HG03520 (cell line): ENCODE measurements at regions not wholly inside any gene's neighbourhood (a gene's known extent, or its start where the extent isn't known, plus 50 kb on each side); places are given as distances from the start of the nearest gene placed in this dataset.
"Not testable (repeated sequence)": the region's sequence is repeated elsewhere in the genome, so short reads cannot be mapped to it uniquely, and the experiment has no call there.

ENCODE experiments used
- ATAC-seq: cut with Tn5 transposase; IDR thresholded peaks from one replicate; pipeline ENCODE4 v1.9.1; 2021; ENCODE audit warnings: mild to moderate bottlenecking, moderate library complexity; ENCODE audit not compliant: unreplicated experiment

GRCh38 chr22:47328550-47329243, 566.2 kb downstream of the TBC1D22A start:
- no peak for ATAC-seq

- no peak for ATAC-seq
These were observed 564.8 kb downstream of the TBC1D22A start for GRCh38 chr22:47327241-47327640.

GRCh38 chr22:47325249-47325648, 562.8 kb downstream of the TBC1D22A start:
- no peak for ATAC-seq

GRCh38 chr22:47324435-47324990, 562.1 kb downstream of the TBC1D22A start:
- no peak for ATAC-seq

- ATAC-seq, result no peak
These were observed 561.1 kb downstream of the TBC1D22A start for GRCh38 chr22:47323518-47323917.

GRCh38 chr22:47322854-47323253, 560.4 kb downstream of the TBC1D22A start:
- ATAC-seq, result no peak

- ATAC-seq, result no peak
These were observed 558.1 kb downstream of the TBC1D22A start for GRCh38 chr22:47320560-47320959.

- no peak for ATAC-seq
These were observed 555.7 kb downstream of the TBC1D22A start for GRCh38 chr22:47318041-47318737.

- ATAC-seq, result no peak
These were observed 553.5 kb downstream of the TBC1D22A start for GRCh38 chr22:47315862-47316419.

GRCh38 chr22:47310601-47311000, 548.2 kb downstream of the TBC1D22A start:
- no peak for ATAC-seq

GRCh38 chr22:47309946-47310345, 547.5 kb downstream of the TBC1D22A start:
- ATAC-seq, result no peak

GRCh38 chr22:47309476-47309875, 547.0 kb downstream of the TBC1D22A start:
- ATAC-seq, result no peak

GRCh38 chr22:47308886-47309285, 546.4 kb downstream of the TBC1D22A start:
- ATAC-seq, result no peak

- ATAC-seq, result no peak
These were observed 545.4 kb downstream of the TBC1D22A start for GRCh38 chr22:47307822-47308221.

GRCh38 chr22:47307326-47307725, 544.9 kb downstream of the TBC1D22A start:
- ATAC-seq, result no peak

- no peak for ATAC-seq
These were observed 542.4 kb downstream of the TBC1D22A start for GRCh38 chr22:47304854-47305253.

GRCh38 chr22:47304191-47304831, 541.9 kb downstream of the TBC1D22A start:
- ATAC-seq, result no peak

- no peak for ATAC-seq
These were observed 540.9 kb downstream of the TBC1D22A start for GRCh38 chr22:47303161-47303890.

GRCh38 chr22:47302587-47302986, 540.1 kb downstream of the TBC1D22A start:
- not testable (repeated sequence) for ATAC-seq

GRCh38 chr22:47301820-47302475, 539.5 kb downstream of the TBC1D22A start:
- ATAC-seq, result no peak
